ENCODE measurements at regions not wholly inside any gene's neighbourhood (a gene's known extent, or its start where the extent isn't known, plus 50 kb on each side); places are given as distances from the start of the nearest gene placed in this dataset.

DNA sequence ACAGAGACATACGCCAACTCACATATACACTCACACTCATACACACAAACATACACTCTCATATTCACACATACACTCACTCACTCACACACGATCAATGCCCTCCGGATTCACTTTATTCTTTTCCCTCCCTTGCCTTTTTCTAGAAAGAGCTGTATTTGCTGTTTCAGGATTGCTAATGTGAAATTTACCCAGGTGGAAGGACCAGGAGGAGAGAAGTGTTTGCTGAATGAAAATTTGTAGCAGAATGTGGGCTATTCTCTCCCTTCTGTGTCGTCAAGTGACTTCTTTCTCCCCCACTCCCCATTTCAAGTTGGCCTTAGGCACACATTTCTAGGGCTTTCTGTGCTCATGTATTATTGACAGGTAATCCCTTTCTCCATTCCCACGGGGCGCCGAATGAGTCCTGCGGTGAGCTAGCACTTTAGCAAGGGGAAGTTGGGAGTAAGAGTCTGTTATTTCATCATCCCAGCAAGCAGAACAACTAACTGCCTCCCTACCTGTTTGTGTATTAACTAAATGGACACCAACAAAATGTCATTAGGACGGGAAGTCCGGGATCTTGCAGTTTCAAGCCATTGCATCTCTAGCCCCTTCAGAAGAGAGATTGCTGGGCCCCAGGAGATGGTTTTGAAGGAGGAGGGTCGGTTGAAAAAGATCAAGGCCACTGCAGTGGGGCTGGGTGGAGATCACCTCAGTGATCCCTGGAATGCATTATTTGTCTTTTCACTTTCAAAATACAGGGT lies 97.1 kb upstream of the TAF11L2 start:
- intact Hi-C loops (cut with DNase I) = no loop called here
- Histone ChIP-seq H3K27me3 (no peaks in the 10 kb centered on the region), H3K4me1 (replicated peaks in 1 of 2) (no peaks in the 10 kb centered on the region), H3K4me3 (no peak overlapping the region), H3K36me3 (replicated peaks in 1 of 2) (no peaks in the 10 kb centered on the region), H3K27ac (no peak overlapping the region), H3K9me3 (replicated peaks in 1 of 3) (no peaks in the 10 kb centered on the region)
- 56 to 65% (median 61%) methylated on average over 11 of the region's 11 CpGs for WGBS, 4 donors
- no peak for TF ChIP-seq POLR2A (IDR thresholded peaks at IDR 0.05)
- TF ChIP-seq, protein P1, sequence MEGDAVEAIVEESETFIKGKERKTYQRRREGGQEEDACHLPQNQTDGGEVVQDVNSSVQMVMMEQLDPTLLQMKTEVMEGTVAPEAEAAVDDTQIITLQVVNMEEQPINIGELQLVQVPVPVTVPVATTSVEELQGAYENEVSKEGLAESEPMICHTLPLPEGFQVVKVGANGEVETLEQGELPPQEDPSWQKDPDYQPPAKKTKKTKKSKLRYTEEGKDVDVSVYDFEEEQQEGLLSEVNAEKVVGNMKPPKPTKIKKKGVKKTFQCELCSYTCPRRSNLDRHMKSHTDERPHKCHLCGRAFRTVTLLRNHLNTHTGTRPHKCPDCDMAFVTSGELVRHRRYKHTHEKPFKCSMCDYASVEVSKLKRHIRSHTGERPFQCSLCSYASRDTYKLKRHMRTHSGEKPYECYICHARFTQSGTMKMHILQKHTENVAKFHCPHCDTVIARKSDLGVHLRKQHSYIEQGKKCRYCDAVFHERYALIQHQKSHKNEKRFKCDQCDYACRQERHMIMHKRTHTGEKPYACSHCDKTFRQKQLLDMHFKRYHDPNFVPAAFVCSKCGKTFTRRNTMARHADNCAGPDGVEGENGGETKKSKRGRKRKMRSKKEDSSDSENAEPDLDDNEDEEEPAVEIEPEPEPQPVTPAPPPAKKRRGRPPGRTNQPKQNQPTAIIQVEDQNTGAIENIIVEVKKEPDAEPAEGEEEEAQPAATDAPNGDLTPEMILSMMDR (IDR thresholded peaks at IDR 0.05) = no peak
- DNase-seq = no peak

GRCh38 chr5:17401470-17402288 lies 96.4 kb upstream of the TAF11L2 start:
- intact Hi-C loops (cut with DNase I) = no loop called here
- H3K4me1 ChIP-seq (replicated peaks in 1 of 2) = no peaks in the 10 kb centered on the region
- DNase-seq = no peak
- H3K9me3 ChIP-seq (replicated peaks in 1 of 3) = no peaks in the 10 kb centered on the region
- no peak overlapping the region for H3K4me3 ChIP-seq
- WGBS, 4 donors = 49 to 61% (median 54%) methylated on average over 9 of the region's 9 CpGs
- H3K27ac ChIP-seq = no peak overlapping the region
- H3K27me3 ChIP-seq = no peaks in the 10 kb centered on the region
- TF ChIP-seq, protein P1 (IDR thresholded peaks at IDR 0.05) = no peak
- no peak for TF ChIP-seq POLR2A (IDR thresholded peaks at IDR 0.05)
- no peaks in the 10 kb centered on the region for H3K36me3 ChIP-seq (replicated peaks in 1 of 2)

GRCh38 chr5:17402289-17403121 lies 95.5 kb upstream of the TAF11L2 start:
- H3K27me3 ChIP-seq = no peaks in the 10 kb centered on the region
- 44 to 50% (median 49%) methylated on average over 10 of the region's 10 CpGs for WGBS, 4 donors
- intact Hi-C loops (cut with DNase I) = no loop called here

More at GRCh38 chr5:17402289-17403121, 95.5 kb upstream of the TAF11L2 start:
- no peaks in the 10 kb centered on the region for H3K36me3 ChIP-seq (replicated peaks in 1 of 2)
- no peaks in the 10 kb centered on the region for H3K4me1 ChIP-seq (replicated peaks in 1 of 2)
- H3K27ac ChIP-seq = no peak overlapping the region
- TF ChIP-seq POLR2A (IDR thresholded peaks at IDR 0.05) = no peak
- TF ChIP-seq, protein P1 (IDR thresholded peaks at IDR 0.05) = no peak
- DNase-seq = no peak
- H3K4me3 ChIP-seq = no peak overlapping the region
- H3K9me3 ChIP-seq (replicated peaks in 1 of 3) = no peaks in the 10 kb centered on the region
